ENCODE measurements at regions not wholly inside any gene's neighbourhood (a gene's known extent, or its start where the extent isn't known, plus 50 kb on each side); places are given as distances from the start of the nearest gene placed in this dataset.

DNA sequence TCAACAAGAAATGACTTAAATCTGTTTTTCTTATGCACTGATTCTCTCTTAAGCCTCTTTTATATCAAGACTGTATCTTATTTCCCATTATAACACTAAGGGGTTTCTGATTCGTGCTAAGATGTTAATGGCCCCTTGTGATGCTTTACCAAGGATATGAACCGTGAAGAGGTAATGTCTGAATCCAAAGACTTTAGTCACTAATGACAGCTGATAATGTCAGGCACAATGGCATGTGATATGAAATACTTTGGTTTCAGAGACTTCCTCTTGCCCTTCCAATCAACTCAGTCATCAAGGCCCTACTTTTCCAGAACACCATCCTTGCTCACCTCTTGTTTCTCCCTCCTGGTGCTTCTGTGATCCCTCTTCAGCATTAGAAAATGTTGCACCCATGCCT is 262.8 kb downstream of the KCNE4 start:
- FAIRE-seq (no peak), ATAC-seq (no peak), DNase-seq (ENCODE audit: low spot score) (no peak)
- no peak overlapping the region for H3K4me3 ChIP-seq (replicated peaks in 1 of 3; ENCODE audit: insufficient read depth in 1 of 3, low read depth in 2 of 3, low read length in 3 of 3)
- BruUV-seq (replicated peaks) = no TSS peak
- H3K4me2 ChIP-seq (ENCODE audit: low read depth, low read length) = no peak overlapping the region
- no peaks in the 10 kb centered on the region for H3K4me1 ChIP-seq (ENCODE audit: insufficient read depth, low read length)
- CTCF ChIA-PET (ENCODE audit: low intra/inter-chr PET ratio, low total read pairs) = no interaction called here
- no peaks in the 10 kb centered on the region for H3K27me3 ChIP-seq (ENCODE audit: control insufficient read depth in 1 of 2, insufficient read depth in 2 of 2, low read length in 2 of 2)
- no peaks in the 10 kb centered on the region for H3K79me2 ChIP-seq (ENCODE audit: insufficient read depth, low read length)
- TF ChIP-seq MAFK (conservative IDR thresholded peaks at IDR 0.05 in 1 of 2, IDR thresholded peaks at IDR 0.05 in 1 of 2; ENCODE audit: low read length in 2 of 2) (no peak), BHLHE40 (IDR thresholded peaks at IDR 0.05; ENCODE audit: low read length) (no peak), ZNF432 (CRISPR knock-in tag; IDR thresholded peaks at IDR 0.05; ENCODE audit: borderline replicate concordance) (no peak), NPAS2 (CRISPR knock-in tag; IDR thresholded peaks at IDR 0.05; ENCODE audit: borderline replicate concordance) (no peak), ELF3 (CRISPR knock-in tag; IDR thresholded peaks at IDR 0.05) (no peak), ZBTB1 (CRISPR knock-in tag; IDR thresholded peaks at IDR 0.05; ENCODE audit: borderline replicate concordance) (no peak), NCOA1 (CRISPR knock-in tag; IDR thresholded peaks at IDR 0.05) (no peak), PRMT3 (CRISPR knock-in tag; IDR thresholded peaks at IDR 0.05; ENCODE audit: borderline replicate concordance, low read depth) (no peak), MAFG (CRISPR knock-in tag; IDR thresholded peaks at IDR 0.05) (no peak), FOXA1 (IDR thresholded peaks at IDR 0.05) (no peak), FOXA1 (CRISPR knock-in tag; IDR thresholded peaks at IDR 0.05) (no peak), ZNF720 (CRISPR knock-in tag; IDR thresholded peaks at IDR 0.05) (no peak), SMAD1 (CRISPR knock-in tag; IDR thresholded peaks at IDR 0.05; ENCODE audit: borderline replicate concordance, low read depth) (no peak)
- TF ChIP-seq, protein P1, sequence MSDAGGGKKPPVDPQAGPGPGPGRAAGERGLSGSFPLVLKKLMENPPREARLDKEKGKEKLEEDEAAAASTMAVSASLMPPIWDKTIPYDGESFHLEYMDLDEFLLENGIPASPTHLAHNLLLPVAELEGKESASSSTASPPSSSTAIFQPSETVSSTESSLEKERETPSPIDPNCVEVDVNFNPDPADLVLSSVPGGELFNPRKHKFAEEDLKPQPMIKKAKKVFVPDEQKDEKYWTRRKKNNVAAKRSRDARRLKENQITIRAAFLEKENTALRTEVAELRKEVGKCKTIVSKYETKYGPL (CRISPR knock-in tag; IDR thresholded peaks at IDR 0.05) = no peak
- POLR2A ChIA-PET = no interaction called here
- H3K36me3 ChIP-seq (replicated peaks in 1 of 2; ENCODE audit: control insufficient read depth in 1 of 2, insufficient read depth in 2 of 2, low read length in 2 of 2) = no peaks in the 10 kb centered on the region
- no peak overlapping the region for H2AFZ ChIP-seq (ENCODE audit: low read length)
- in situ Hi-C loops (cut with HindIII; ENCODE audit: extremely low pct_ligation_motif_present, low pct_unique_long_range_greater_than_20kb) = no loop called here
- no peak overlapping the region for H3K9ac ChIP-seq (ENCODE audit: insufficient read depth, low read depth, low read length)
- no peaks in the 10 kb centered on the region for H3K9me3 ChIP-seq (ENCODE audit: low read length)
- H3K27ac ChIP-seq (ENCODE audit: extremely low read length, insufficient read depth, low read length) = no peak overlapping the region
- 3% methylated on average over 2 of the region's 2 CpGs for whole genome bisulfite sequencing (ENCODE audit: low lambda C conversion rate)
- no peaks in the 10 kb centered on the region for H4K20me1 ChIP-seq (ENCODE audit: insufficient read depth, low read length)
- intact Hi-C loops (cut with micrococcal nuclease; ENCODE audit: unreplicated experiment) = no loop called here

Measured in HepG2 (cell line).